Activated CD8-positive, alpha-beta memory T cell treated with anti-CD3 and anti-CD28 coated beads, Interleukin-2, amount 50 U/mL, for 4 hours (primary cell): ENCODE measurements at regions not wholly inside any gene's neighbourhood (a gene's known extent, or its start where the extent isn't known, plus 50 kb on each side); places are given as distances from the start of the nearest gene placed in this dataset.

Experiments
- DNase-seq: peaks from one replicate; pipeline ENCODE4 v3.0.0-alpha.2; 2020

DNA sequence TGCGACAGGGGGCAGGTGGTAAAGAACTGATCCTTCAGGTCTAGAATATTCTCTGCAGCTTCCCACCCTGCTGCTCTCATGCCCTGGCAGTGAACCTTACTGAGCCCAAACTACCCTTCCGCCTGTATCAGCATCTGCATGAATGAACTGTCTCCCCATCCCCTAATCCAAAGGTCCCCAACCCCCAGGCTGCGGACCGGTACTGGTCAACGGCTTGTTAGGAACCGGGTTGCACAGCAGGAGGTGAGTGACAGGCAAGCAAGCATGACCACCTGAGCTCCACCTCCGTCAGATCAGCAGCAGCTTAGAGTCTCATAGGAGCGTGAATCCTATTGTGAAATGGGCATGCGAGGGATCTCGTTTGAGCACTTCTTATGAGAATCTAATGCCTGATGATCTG, 58.2 kb upstream of the LMO1 start:
- no peak for DNase-seq

DNA sequence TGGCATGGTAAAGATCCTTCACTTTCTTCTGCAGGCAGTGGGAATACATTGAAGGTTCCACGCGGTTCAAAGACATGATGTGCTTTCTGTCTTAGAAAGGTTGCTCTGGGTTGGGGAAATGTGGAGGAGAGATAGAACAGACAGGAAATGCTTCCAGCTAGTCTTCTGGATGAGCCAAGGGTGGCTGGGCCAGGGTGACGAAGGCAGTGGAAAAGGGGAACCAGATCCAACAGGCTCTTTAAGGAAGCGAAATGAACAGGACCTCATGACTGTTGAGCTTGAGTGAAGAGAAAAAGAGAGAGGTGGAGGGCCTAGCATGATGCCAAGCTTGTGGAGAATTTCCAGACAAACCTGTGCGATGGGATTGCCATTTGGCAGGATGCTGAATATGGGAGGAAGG, 56.4 kb upstream of the LMO1 start:
- no peak for DNase-seq

GRCh38 chr11:8318536-8318935, 54.9 kb upstream of the LMO1 start:
- DNase-seq = no peak

- DNase-seq = no peak
These were observed 53.5 kb upstream of the LMO1 start for GRCh38 chr11:8317159-8317558.

DNA sequence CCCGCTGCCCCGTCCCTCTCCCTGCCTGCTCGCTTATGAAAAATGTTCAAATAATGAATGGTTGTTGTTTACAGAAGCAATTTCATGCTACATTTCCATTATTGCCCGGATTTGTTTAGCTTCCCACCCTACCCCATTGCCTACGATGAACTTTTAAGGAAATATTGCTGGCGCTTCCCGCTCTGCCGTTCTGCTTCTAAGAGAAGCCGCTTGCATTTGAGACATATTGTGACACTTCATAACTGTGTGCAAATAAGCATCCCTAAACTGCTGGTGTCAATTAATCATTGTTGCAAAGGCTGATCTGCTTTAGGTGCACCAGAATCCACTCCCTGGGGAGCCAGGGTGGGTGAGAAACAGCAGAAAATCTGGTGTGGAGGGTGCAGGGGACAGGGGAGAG, 52.3 kb upstream of the LMO1 start:
- no peak for DNase-seq

DNA sequence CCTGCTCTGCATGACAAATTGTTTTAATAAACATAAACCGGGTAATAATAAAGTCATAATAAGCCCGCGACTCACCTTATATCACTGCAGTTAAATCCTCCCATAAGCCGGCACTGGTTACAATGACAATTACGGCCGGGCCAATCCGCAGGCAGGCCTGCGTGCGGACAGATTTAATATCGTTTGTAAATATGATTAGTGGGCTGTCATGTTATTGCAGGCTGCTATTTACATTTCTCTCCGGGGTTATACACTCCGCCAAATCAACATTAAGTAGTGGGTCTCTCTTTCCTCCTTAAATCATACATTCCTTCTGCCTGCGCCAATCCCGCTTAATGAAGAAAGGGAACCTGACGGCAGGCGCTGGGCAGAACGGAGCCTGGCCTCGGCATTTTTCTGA, 51.8 kb upstream of the LMO1 start:
- no peak for DNase-seq

- no peak for DNase-seq
These were observed 51.2 kb upstream of the LMO1 start for GRCh38 chr11:8314916-8315315.

DNA sequence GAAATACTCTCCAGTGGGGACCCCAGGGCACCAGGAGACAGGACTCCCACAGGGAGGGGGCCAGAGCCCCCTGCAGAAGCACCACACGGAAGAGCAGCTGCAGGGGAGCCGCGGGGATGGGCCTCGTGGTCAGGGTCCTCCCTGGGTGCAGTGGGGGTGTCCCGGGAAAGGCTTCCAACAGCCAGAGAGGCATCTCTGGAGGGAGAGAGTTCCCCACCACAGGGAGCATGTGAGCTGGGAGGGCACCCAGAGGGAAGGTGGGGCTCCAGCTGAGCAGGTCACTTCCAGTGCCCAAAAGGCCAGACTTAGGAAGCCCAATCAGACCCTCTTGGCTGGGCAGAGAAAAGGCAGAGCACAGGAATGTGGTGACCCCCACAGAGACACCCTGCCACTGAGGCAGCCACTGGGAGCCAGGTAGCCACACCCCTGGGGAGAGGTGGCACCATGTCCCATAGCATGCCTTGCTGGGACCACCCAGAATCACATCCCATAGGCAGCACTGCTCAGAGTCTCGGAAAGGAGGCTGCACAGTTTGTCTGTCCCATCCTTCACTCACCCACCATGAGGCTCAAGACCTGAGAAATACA, 49.9 kb upstream of the LMO1 start:
- DNase-seq = no peak
